Epithelial cell of esophagus (primary cell): ENCODE measurements at regions not wholly inside any gene's neighbourhood (a gene's known extent, or its start where the extent isn't known, plus 50 kb on each side); places are given as distances from the start of the nearest gene placed in this dataset.
"Not testable (repeated sequence)": the region's sequence is repeated elsewhere in the genome, so short reads cannot be mapped to it uniquely, and the experiment has no call there.

Experiments
- DNase-seq: peaks from one replicate; pipeline ENCODE4 v3.0.0; 2010; ENCODE audit warnings: low read depth
- H3K4me3 ChIP-seq: 2 replicates; pipeline ENCODE4 v1.5.1; 2011; ENCODE audit warnings: mild to moderate bottlenecking, low read length, control low read depth
- TF ChIP-seq, protein P1 (sequence below): IDR thresholded peaks from 2 replicates; pipeline ENCODE4 v1.5.1; 2011; ENCODE audit warnings: low read depth, mild to moderate bottlenecking, low read length, control low read depth, inconsistent platforms; ENCODE audit not compliant: insufficient read depth; ENCODE audit errors: missing control alignments

GRCh38 chr14:106390947-106391346, 864.6 kb downstream of the TMEM121 start:
- H3K4me3 ChIP-seq: no peak overlapping the region
- TF ChIP-seq, protein P1, sequence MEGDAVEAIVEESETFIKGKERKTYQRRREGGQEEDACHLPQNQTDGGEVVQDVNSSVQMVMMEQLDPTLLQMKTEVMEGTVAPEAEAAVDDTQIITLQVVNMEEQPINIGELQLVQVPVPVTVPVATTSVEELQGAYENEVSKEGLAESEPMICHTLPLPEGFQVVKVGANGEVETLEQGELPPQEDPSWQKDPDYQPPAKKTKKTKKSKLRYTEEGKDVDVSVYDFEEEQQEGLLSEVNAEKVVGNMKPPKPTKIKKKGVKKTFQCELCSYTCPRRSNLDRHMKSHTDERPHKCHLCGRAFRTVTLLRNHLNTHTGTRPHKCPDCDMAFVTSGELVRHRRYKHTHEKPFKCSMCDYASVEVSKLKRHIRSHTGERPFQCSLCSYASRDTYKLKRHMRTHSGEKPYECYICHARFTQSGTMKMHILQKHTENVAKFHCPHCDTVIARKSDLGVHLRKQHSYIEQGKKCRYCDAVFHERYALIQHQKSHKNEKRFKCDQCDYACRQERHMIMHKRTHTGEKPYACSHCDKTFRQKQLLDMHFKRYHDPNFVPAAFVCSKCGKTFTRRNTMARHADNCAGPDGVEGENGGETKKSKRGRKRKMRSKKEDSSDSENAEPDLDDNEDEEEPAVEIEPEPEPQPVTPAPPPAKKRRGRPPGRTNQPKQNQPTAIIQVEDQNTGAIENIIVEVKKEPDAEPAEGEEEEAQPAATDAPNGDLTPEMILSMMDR: no peak
- DNase-seq: no peak

- H3K4me3 ChIP-seq: no peak overlapping the region
- TF ChIP-seq, protein P1: no peak
- DNase-seq: no peak
Observed at GRCh38 chr14:106393742-106394141, 867.4 kb downstream of the TMEM121 start.

GRCh38 chr14:106395456-106396050, 869.2 kb downstream of the TMEM121 start:
- TF ChIP-seq, protein P1: no peak
- DNase-seq: no peak
- H3K4me3 ChIP-seq: no peak overlapping the region

- no peak for DNase-seq
- no peak overlapping the region for H3K4me3 ChIP-seq
- TF ChIP-seq, protein P1: no peak
Observed at GRCh38 chr14:106396999-106397398, 870.6 kb downstream of the TMEM121 start.

DNA sequence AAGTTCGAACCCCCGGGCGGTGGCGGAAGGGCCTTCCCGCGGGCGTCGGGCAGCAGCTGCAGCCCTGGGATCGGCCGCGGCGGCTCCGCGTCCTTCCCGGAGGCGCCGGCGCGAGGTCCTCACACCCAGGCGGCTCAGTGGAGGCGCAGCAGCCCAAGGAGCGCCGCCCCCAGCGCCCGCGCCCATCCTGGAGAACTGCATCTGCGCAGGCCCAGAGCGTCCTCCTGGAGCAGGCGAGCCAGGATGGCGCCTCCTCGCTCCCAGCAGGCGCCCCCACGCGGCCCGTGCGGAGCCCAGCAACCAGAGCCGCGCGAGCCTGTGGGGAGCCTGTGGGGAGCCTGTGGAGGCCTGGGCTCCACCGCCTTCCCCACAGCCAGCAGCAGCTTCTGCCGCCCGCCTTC, 872.5 kb downstream of the TMEM121 start:
- DNase-seq, H3K4me3 ChIP-seq: not testable (repeated sequence)

DNA sequence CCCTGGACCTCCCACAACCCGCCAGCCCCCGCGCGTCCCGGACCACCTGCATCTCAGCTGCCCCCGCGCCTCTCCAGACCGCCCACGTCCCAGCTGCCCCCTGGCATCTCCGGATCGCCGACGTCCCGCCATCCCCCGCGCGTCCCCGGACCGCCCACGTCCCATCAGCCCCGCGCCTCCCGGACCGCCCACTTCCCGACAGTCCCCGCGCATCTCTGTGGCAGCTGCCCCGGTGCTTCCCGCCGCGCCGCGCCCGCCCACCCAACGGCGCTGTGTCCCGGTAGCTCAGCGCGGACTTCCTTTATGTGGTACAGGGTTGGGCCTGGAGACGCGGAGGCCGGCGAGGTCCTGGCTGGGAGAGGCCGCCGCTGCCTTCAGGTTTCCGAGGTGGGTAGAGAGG, 874.9 kb downstream of the TMEM121 start:
- H3K4me3 ChIP-seq, DNase-seq: not testable (repeated sequence)

DNA sequence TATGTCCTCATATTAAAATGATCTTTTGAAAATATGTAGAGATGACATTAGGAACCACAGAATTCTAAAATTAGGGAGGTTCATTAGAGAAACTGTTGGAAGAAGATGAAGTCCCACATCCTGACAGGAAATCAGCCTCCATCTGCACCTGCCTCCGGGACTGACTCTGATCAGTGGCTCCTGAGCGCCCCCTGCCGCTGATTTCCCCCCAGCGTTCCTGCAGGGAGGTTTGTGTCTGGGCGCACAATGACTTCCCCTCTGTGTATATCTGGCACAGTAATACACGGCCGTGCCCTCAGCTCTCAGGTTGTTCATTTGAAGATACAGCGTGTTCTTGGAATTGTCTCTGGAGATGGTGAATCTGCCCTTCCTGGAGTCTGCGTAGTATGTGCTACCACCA, 883.8 kb downstream of the TMEM121 start:
- not testable (repeated sequence) for DNase-seq

GRCh38 chr14:106414464-106414863, 888.1 kb downstream of the TMEM121 start:
- no peak overlapping the region for H3K4me3 ChIP-seq
- no peak for DNase-seq
- TF ChIP-seq, protein P1: no peak

More for the DNA sequence above, 883.8 kb downstream of the TMEM121 start:
- H3K4me3 ChIP-seq: not testable (repeated sequence)
